ENCODE measurements at regions not wholly inside any gene's neighbourhood (a gene's known extent, or its start where the extent isn't known, plus 50 kb on each side); places are given as distances from the start of the nearest gene placed in this dataset.
"Not testable (repeated sequence)": the region's sequence is repeated elsewhere in the genome, so short reads cannot be mapped to it uniquely, and the experiment has no call there.

GRCh38 chr2:66111706-66112105 is 323.2 kb upstream of the MEIS1 start:
- FAIRE-seq (no peak), DNase-seq (ENCODE audit: low spot score in 2 of 2) (no peak)

GRCh38 chr2:66110608-66111007 is 324.3 kb upstream of the MEIS1 start:
- no peak for FAIRE-seq
- no peak for DNase-seq (ENCODE audit: low spot score in 2 of 2)

GRCh38 chr2:66110086-66110485 is 324.8 kb upstream of the MEIS1 start:
- FAIRE-seq (no peak), DNase-seq (ENCODE audit: low spot score in 2 of 2) (no peak)

GRCh38 chr2:66109419-66109818 is 325.5 kb upstream of the MEIS1 start:
- no peak for DNase-seq (ENCODE audit: low spot score in 2 of 2)
- no peak for FAIRE-seq

- DNase-seq (ENCODE audit: low spot score in 2 of 2): no peak
- no peak for FAIRE-seq
Measured at GRCh38 chr2:66105066-66105753, 329.7 kb upstream of the MEIS1 start.

- DNase-seq (ENCODE audit: low spot score in 2 of 2): no peak
- no peak for FAIRE-seq
Measured at GRCh38 chr2:66103581-66103980, 331.3 kb upstream of the MEIS1 start.

- FAIRE-seq: no peak
- DNase-seq (ENCODE audit: low spot score in 2 of 2): no peak
Measured at GRCh38 chr2:66101206-66101605, 333.7 kb upstream of the MEIS1 start.

GRCh38 chr2:66095820-66096345 is 339.0 kb upstream of the MEIS1 start:
- FAIRE-seq (no peak), DNase-seq (ENCODE audit: low spot score in 2 of 2) (no peak)

- not testable (repeated sequence) for FAIRE-seq; DNase-seq (ENCODE audit: low spot score in 2 of 2)
Measured at GRCh38 chr2:66094689-66095088, 340.2 kb upstream of the MEIS1 start.

GRCh38 chr2:66093371-66093770 is 341.6 kb upstream of the MEIS1 start:
- FAIRE-seq: no peak
- DNase-seq (ENCODE audit: low spot score in 2 of 2): no peak

GRCh38 chr2:66084948-66085590 is 349.9 kb upstream of the MEIS1 start:
- DNase-seq (ENCODE audit: low spot score in 2 of 2) (no peak), FAIRE-seq (no peak)

GRCh38 chr2:66082581-66082980 is 352.3 kb upstream of the MEIS1 start:
- DNase-seq (ENCODE audit: low spot score in 2 of 2) (no peak), FAIRE-seq (no peak)

GRCh38 chr2:66080127-66080526 is 354.8 kb upstream of the MEIS1 start:
- DNase-seq (ENCODE audit: low spot score in 2 of 2): no peak
- FAIRE-seq: no peak

- DNase-seq (ENCODE audit: low spot score in 2 of 2): no peak
- FAIRE-seq: no peak
Measured at GRCh38 chr2:66073172-66073571, 361.8 kb upstream of the MEIS1 start.

- DNase-seq (ENCODE audit: low spot score in 2 of 2) (no peak), FAIRE-seq (no peak)
Measured at GRCh38 chr2:66070721-66071602, 364.0 kb upstream of the MEIS1 start.

GRCh38 chr2:66069937-66070720 is 364.8 kb upstream of the MEIS1 start:
- DNase-seq (ENCODE audit: low spot score in 2 of 2) (no peak), FAIRE-seq (no peak)

- FAIRE-seq: no peak
- DNase-seq (ENCODE audit: low spot score in 2 of 2): no peak
Measured at GRCh38 chr2:66066032-66066431, 368.9 kb upstream of the MEIS1 start.

GRCh38 chr2:66059332-66059731 is 375.6 kb upstream of the MEIS1 start:
- FAIRE-seq (no peak), DNase-seq (ENCODE audit: low spot score in 2 of 2) (no peak)

- no peak for DNase-seq (ENCODE audit: low spot score in 2 of 2)
- no peak for FAIRE-seq
Measured at GRCh38 chr2:66058675-66059074, 376.2 kb upstream of the MEIS1 start.

- FAIRE-seq (no peak), DNase-seq (ENCODE audit: low spot score in 2 of 2) (no peak)
Measured at GRCh38 chr2:66057844-66058243, 377.1 kb upstream of the MEIS1 start.
